ENCODE measurements at regions not wholly inside any gene's neighbourhood (a gene's known extent, or its start where the extent isn't known, plus 50 kb on each side); places are given as distances from the start of the nearest gene placed in this dataset.

DNA sequence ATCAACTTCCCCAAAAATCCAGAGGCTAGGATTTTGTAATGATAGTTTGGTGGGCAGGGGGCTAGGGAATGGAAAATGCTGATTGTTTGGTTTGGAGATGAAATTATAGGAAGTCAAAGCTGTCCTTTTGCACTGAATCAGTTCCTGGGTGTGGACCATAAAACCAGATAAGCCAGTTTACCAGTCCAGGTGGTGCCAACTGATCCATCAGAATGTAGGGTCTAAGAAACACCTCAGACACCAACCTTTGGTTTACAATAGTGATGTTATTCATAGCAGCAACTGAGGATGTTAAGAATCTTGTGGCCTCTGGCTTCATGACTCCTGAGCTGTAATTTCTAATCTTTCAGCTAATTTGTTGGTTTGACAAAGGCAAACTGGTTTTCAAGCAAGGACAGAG lies 496.6 kb upstream of the EPHA7 start:
- Mint-ChIP-seq H3K4me1 (no peaks in the 10 kb centered on the region), H3K27ac (no peak overlapping the region), H3K9me3 (no peaks in the 10 kb centered on the region), H3K27me3 (ENCODE audit: low read depth, poor library complexity) (peaks cover 4% of the 10 kb centered on the region), H3K4me3 (no peak overlapping the region), H3K36me3 (ENCODE audit: low read depth) (no peaks in the 10 kb centered on the region)
- TF ChIP-seq, protein P1, sequence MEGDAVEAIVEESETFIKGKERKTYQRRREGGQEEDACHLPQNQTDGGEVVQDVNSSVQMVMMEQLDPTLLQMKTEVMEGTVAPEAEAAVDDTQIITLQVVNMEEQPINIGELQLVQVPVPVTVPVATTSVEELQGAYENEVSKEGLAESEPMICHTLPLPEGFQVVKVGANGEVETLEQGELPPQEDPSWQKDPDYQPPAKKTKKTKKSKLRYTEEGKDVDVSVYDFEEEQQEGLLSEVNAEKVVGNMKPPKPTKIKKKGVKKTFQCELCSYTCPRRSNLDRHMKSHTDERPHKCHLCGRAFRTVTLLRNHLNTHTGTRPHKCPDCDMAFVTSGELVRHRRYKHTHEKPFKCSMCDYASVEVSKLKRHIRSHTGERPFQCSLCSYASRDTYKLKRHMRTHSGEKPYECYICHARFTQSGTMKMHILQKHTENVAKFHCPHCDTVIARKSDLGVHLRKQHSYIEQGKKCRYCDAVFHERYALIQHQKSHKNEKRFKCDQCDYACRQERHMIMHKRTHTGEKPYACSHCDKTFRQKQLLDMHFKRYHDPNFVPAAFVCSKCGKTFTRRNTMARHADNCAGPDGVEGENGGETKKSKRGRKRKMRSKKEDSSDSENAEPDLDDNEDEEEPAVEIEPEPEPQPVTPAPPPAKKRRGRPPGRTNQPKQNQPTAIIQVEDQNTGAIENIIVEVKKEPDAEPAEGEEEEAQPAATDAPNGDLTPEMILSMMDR (IDR thresholded peaks at IDR 0.05), result no peak
- DNase-seq, result no peak

DNA sequence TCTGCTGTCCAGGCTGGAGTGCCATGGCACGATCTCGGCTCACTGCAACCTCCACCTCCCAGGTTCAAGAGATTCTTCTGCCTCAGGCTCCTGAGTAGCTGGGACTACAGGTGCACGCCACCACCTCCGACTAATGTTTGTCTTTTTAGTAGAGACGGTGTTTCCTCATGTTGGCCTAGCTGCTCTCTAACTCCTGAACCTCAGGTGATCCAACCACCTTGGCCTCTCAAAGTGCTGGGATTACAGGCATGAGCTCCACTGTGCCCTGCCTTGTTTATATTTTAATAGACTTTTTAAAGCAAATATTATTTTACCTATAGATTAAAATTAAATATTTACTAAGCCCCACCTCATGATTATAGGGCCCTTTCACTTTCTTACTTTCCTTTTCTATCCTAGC lies 483.2 kb upstream of the EPHA7 start:
- Mint-ChIP-seq H3K9me3 (peaks cover 4% of the 10 kb centered on the region), H3K27me3 (ENCODE audit: low read depth, poor library complexity) (no peaks in the 10 kb centered on the region), H3K27ac (no peak overlapping the region), H3K4me1 (no peaks in the 10 kb centered on the region), H3K36me3 (ENCODE audit: low read depth) (no peaks in the 10 kb centered on the region), H3K4me3 (no peak overlapping the region)
- TF ChIP-seq, protein P1 (IDR thresholded peaks at IDR 0.05), result no peak
- DNase-seq, result no peak

DNA sequence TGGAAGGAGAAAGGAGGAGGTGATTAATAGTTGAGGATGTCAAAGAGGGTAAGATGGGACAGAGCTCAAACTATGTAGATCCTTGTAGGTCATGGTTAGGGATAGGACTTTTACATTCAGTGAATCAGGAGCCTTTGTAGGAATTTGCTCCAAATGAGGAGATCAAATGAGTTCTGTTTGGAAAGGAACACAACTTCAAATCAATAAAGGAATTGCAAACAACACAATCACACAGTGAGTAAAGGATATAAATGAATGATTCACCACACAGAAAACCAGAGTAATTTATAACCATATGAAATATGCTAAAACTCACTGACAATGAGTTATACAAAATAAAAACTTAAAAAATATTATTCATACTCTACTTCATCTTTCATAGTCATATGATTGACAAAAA lies 480.8 kb upstream of the EPHA7 start:
- Mint-ChIP-seq H3K9me3 (no peaks in the 10 kb centered on the region), H3K36me3 (ENCODE audit: low read depth) (no peaks in the 10 kb centered on the region), H3K27ac (no peak overlapping the region), H3K4me3 (no peak overlapping the region), H3K27me3 (ENCODE audit: low read depth, poor library complexity) (no peaks in the 10 kb centered on the region), H3K4me1 (no peaks in the 10 kb centered on the region)
- no peak for DNase-seq
- TF ChIP-seq, protein P1 (IDR thresholded peaks at IDR 0.05), result no peak

DNA sequence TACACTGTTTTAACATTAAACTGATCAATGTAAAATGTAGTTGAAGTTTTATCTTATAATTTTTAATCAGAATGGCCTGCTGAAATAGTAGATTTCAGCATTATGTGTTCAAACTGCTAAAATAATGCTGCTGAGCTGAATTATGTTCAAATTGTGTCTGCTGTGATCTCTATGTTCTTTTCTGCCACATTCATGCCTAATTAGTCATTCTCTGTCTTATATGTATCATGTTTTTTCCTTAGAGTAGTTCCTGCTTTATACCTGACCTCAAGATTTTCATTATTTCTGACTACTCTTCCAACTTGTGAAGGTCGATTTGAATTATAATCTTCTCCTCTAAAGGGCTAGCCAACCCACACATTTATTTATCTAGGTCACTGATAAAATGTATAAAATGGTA lies 476.7 kb upstream of the EPHA7 start:
- no peak for DNase-seq
- H3K36me3 Mint-ChIP-seq (ENCODE audit: low read depth), result no peaks in the 10 kb centered on the region
- no peak overlapping the region for H3K4me3 Mint-ChIP-seq
- no peaks in the 10 kb centered on the region for H3K27me3 Mint-ChIP-seq (ENCODE audit: low read depth, poor library complexity)
- H3K4me1 Mint-ChIP-seq, result no peaks in the 10 kb centered on the region
- no peaks in the 10 kb centered on the region for H3K9me3 Mint-ChIP-seq
- TF ChIP-seq, protein P1 (IDR thresholded peaks at IDR 0.05), result no peak
- H3K27ac Mint-ChIP-seq, result no peak overlapping the region

DNA sequence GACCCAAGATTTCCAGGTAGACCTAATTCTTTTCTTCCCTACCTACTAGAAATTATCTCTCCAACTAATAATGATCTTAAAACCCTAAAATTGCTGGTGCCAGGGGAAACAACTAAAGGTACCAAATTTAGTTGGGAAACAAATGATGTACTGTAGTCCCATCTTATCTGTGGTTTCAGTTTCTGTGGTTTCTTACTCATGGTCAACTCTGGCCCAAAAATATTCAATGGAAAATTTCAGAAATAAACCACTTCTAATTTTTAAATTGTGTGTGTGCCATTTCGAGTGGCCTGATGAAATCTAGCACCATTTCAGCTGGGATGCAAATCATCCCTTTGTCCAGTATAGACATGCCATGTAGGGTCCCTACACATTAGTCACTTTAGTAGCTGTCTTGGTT lies 475.2 kb upstream of the EPHA7 start:
- no peak overlapping the region for H3K4me3 Mint-ChIP-seq
- no peaks in the 10 kb centered on the region for H3K36me3 Mint-ChIP-seq (ENCODE audit: low read depth)
- no peaks in the 10 kb centered on the region for H3K27me3 Mint-ChIP-seq (ENCODE audit: low read depth, poor library complexity)
- TF ChIP-seq, protein P1 (IDR thresholded peaks at IDR 0.05), result no peak
- no peaks in the 10 kb centered on the region for H3K4me1 Mint-ChIP-seq
- no peak for DNase-seq
- no peaks in the 10 kb centered on the region for H3K9me3 Mint-ChIP-seq
- no peak overlapping the region for H3K27ac Mint-ChIP-seq

DNA sequence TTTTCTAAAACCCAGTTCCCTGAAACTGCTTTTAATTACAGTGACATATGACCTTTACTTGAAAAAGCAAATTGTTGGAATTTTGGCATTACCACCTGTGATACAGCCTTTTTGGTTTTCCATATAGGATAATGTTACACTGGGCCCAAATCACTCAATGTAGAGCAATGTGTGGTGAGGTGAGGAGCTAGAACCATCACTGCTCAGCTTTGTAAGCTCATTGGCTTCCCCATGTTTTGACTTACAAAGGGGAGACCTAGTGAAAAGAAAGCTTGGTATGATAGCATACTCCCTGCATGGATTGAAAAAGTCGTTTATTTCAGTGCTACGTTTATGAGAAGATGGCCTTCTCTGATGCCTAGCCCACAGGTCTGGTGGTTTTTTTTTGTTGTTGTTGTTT lies 470.4 kb upstream of the EPHA7 start:
- H3K4me3 Mint-ChIP-seq, result no peak overlapping the region
- TF ChIP-seq, protein P1 (IDR thresholded peaks at IDR 0.05), result no peak
- no peaks in the 10 kb centered on the region for H3K4me1 Mint-ChIP-seq
- no peaks in the 10 kb centered on the region for H3K36me3 Mint-ChIP-seq (ENCODE audit: low read depth)
- DNase-seq, result no peak
- no peaks in the 10 kb centered on the region for H3K27me3 Mint-ChIP-seq (ENCODE audit: low read depth, poor library complexity)
- H3K27ac Mint-ChIP-seq, result no peak overlapping the region
- no peaks in the 10 kb centered on the region for H3K9me3 Mint-ChIP-seq
